ENCODE measurements at regions not wholly inside any gene's neighbourhood (a gene's known extent, or its start where the extent isn't known, plus 50 kb on each side); places are given as distances from the start of the nearest gene placed in this dataset.
"Not testable (repeated sequence)": the region's sequence is repeated elsewhere in the genome, so short reads cannot be mapped to it uniquely, and the experiment has no call there.

DNA sequence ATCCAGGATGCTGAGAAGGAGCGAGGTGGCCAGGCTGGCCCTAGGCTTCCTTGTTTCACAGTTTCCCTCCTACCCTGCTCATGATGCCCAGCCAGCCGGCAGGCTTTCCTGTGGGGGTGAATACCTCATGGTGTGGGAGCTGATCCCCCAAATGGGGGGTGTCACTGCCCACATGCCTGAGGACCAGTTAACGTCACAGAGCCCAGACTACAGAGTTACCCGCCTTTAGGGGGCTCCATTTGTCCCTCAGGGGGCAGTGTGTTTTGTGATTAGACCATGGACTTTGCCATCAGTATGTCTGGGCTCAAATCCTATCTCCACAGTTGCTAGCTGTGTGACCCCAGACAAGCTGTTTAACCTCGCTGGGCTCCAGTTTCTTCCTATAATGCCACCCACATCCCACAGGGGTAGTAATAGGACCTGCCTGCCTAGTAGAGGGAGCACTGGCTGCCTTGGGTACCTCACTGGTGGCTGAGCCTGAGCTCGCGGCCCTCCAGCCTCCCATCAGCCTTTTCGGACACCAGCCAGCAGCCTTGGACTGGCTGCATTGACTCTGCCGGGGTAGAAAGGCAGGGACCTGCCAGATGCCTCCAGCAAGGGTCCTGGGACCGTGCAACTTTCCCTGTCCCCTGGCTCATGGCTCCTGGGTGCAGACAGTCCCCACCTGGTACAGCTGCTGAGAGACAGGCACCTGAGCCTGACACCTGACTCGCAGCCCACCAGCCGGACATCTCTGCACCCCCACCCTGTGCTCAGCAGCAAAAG lies 87.5 kb upstream of the GSE1 start:
- DNase-seq (ENCODE audit: low read depth, low spot score), result no peak

GRCh38 chr16:85526185-85526974 lies 86.7 kb upstream of the GSE1 start:
- no peak for DNase-seq (ENCODE audit: low read depth, low spot score)

DNA sequence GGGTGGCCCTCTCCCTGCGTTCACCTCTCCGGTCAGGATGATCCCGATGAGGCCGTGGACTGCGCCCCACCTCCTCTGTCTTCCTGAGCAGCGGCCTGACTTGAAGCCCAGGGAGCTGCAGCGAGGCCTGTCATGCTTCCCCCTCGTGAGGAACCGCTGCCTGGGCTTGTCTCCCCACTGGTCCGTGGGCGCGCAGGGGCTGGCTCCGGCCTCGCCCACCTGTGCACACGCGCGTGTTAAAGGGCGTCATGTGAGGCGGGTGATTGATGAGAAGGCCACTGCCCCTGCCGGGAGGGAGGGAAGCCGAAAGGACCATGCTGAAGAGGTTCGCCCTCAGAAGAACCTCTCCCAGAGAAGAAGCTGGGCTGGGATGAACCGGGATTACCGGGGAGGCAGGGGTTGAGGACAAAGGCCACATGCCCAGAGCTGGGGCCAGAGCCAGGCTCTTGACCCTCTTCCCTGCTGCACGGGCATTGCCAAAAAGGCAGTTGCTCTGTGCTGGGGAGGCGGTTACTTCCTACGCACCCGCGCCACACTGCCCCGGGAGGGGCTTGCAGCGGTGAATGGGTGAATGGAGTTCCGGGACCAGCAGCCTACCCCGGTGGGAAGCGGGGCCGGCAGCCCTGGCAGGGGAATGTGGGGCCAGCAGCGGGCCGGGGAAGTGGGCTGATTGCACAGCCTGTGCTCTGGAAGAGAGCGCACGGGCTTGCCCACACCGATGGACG lies 85.9 kb upstream of the GSE1 start:
- no peak for DNase-seq (ENCODE audit: low read depth, low spot score)

DNA sequence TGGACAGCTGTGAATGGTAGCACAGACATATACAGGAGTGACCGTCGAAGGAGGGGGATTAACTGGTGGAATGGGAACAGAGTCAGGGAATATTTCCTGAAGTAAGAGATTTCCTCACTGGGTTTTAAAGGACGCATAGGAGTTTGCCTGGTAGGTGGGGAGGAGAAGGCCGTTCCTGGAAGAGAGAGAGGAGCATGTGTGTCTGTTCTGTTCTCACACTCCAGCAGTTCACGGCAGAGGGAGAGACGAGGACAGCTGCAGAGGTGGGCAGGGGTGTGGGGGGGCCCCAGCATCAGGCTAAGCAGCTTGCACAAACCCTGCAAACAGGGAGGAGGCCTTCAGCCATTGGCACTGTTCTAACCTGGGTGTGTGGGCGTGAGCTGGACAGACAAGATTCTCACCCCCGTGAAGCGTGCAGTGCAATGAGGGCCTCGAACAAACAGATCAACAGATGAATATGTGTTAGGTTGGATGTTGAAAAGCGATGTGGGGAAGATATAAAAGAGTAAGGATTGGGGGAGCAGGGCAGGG lies 85.3 kb upstream of the GSE1 start:
- no peak for DNase-seq (ENCODE audit: low read depth, low spot score)

DNA sequence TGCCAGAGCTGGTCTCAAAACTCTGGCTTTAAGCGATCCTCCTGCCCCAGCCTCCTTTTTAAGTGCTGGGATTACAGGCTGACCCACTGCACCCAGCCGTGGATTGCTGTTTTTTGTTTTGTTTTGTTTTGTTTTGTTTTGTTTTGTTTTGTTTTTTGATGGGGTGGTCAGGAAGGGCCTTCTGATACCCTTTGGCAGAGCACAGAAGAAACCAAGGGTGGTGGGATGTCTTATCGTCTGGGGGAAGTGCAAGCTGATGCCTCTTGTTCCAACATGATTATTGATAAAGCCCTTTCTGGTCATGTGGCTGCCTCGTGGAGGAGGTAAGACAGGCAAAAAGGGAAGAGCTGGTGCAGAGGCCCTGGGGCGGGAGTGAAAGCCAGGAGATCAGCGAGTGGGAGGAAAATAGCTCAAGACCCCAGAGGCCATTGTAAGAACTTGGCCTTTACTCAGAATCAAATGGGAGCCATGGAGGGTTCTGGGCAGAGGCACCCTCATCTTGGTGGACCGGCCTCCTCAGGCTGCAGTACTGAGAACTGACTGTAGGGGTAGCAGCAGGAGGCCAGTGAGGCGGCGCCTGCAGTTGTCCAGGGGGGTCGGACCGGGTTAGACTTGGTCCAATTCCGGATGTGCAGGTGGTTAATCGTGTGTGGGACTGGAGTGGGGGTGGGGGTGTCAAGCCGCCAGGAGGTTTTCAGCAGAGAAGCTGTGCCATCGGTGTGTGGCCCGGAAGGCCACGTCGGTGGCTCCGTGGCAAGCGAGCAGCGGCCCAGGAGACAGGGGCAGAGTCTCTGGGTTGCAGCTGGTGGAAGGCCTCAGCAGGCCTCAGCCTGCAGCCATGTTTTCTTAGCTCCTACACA lies 84.4 kb upstream of the GSE1 start:
- no peak for DNase-seq (ENCODE audit: low read depth, low spot score)

GRCh38 chr16:85529489-85530369 lies 83.4 kb upstream of the GSE1 start:
- no peak for DNase-seq (ENCODE audit: low read depth, low spot score)

- no peak for DNase-seq (ENCODE audit: low read depth, low spot score)
Observed at GRCh38 chr16:85530370-85530739, 82.8 kb upstream of the GSE1 start.

- DNase-seq (ENCODE audit: low read depth, low spot score), result no peak
Observed at GRCh38 chr16:85531516-85531915, 81.6 kb upstream of the GSE1 start.

GRCh38 chr16:85532147-85532546 lies 81.0 kb upstream of the GSE1 start:
- no peak for DNase-seq (ENCODE audit: low read depth, low spot score)

DNA sequence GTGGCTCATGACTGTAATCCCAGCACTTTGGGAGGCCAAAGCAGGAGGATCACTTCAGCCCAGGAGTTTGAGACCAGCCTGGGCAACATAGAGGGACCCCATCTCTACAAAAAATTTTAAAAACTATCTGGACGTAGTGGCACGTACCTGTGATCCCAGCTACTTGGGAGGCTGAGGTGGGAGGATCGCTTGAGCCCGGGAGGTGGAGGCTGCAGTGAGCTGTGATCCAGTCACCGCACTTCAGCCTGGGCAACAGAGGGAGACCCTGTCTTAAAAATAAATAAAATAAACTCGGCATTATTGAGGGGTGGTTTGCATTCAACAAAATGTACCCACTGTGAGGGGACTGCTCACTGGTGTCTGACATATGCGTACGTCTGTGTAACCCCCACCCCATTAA lies 79.5 kb upstream of the GSE1 start:
- DNase-seq (ENCODE audit: low read depth, low spot score), result not testable (repeated sequence)

DNA sequence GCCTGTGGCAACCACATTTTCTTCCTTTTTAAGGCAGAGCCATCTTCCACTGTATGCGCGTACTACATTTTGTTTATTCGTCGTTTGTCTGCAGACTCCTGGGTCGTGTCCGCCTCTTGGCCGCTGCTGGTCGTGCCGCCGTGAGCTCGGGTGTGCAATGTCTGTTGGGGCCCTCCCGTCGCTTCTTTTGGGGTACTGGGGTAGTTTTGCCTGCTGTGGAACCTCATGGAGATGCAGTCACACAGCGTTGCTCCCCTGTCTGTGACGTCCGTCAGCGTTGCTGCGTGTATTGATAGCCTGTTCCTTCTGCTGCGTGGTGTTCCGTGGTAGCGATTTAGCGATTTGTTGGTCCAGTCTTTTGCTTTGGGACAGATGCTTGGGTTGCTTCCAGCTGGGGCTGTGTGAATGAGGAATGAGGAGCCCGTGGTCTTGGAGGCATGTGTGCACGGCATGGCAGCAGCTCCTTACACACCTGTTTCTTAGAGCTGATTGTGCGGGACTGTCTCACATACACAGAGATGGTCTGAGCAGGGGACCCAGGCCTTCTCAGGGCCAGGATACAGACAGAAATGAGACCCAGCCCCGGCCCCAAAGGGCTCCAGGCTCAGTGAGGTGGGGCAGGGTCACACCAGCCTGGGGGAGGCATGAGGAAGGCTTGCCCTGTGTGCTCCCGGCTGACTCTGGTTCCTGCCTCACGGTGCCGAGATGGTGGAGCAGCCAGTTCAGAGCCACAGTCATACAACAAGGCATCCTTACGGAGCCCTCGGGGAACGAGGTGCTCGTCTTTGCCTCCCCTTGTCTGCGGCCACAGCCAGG lies 78.4 kb upstream of the GSE1 start:
- no peak for DNase-seq (ENCODE audit: low read depth, low spot score)

DNA sequence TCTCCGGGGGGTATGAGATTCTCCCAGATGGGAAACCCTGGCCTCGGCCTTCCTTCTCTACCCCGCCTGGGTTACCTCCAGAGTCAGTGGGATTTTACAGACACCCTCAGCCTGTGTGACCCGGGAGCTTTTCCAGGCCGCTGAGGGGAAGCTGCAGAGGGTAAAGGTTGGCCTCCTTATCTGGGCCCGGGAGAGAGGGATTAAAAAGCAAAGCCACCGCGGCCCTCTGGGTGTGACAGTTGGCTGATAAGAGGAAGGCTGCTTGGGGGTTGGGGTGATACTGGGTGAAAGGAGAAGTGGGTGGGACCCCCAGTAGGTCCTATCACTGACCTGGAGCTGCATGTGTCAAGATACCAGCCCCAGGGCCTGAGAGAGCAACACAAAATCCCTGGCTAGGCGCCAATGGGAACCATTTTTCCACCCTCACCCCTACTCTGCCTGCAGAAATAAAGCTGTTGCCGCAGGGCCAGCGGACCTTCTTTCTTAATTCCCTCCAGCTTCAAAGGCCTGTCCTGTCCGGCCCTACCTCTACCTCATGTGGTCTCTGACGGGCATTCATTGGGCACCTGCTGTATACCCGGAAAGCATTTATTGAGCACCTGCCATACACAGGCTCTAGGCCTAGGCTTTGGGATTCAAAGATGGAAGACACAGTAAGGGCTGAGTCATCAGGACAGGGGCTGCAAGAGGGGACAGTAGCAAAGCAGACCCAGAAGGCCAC lies 77.6 kb upstream of the GSE1 start:
- DNase-seq (ENCODE audit: low read depth, low spot score), result peak; percentile 76

GRCh38 chr16:85536073-85536410 lies 77.1 kb upstream of the GSE1 start:
- DNase-seq (ENCODE audit: low read depth, low spot score), result no peak

DNA sequence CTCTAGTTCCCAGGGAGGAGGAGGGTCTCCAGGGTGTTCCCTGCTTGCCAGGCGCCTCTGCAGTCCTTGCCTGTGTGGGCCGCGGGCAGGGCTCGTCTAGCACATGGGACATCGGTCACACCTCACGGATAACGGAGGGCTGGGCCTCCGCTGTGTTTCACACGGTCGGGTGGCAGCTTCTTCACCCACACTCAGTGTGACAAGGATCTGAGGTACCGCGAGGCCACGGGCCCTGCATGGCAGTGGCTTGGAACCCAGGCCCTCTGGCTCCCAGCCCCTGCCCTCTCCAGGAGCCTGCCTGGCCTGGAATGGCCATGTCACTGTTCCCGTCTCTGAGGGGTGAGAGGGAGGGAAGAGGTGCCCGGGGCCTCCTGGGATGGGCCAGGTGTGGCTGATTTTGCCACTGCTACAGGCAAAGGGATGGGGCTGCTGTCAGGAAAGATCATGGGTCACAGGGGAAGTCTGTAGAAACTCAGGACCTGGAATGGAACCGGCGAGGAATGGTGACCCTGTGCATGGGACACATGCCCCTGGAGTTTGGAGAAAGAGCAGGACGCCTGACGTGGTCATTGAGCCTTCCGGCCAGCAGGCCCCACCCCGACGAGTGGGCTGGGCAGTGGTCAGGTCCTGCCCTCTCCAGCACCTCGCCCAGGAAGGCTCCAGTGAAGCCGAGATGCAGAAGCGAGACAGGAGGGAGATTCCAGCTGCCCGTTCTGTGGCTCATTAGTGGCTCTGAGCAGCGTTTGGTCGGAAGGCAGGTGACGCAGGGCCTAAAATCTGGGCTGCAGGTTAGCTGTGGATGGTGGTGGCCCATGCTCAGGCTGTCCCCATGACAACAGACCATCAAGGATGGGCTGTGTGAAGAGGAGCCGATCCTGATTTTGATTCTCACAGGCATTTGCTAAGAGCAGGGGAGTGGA lies 76.5 kb upstream of the GSE1 start:
- DNase-seq (ENCODE audit: low read depth, low spot score), result no peak

DNA sequence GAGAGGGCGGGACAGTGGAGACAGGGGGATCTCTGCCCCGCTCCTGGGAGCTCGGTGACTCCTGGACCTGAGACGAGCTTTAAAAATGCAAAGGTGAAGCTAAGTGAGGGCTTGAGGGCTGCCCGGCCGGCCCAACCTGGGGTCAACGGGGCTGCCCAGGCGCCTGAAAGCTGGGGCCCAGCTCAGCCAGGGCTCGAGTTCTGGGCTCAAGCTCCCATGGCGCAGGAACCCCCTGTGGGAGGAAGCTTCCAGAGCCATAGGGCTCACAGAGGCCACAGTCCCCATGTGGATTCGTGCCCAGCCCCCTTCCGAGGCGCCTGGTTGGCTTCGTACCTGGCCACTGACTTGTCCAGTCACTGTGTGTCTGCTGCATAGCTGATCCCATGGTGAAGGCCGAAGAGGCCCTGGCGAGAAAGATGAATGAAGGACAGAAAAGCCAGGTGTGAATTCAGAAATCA lies 75.8 kb upstream of the GSE1 start:
- DNase-seq (ENCODE audit: low read depth, low spot score), result no peak

DNA sequence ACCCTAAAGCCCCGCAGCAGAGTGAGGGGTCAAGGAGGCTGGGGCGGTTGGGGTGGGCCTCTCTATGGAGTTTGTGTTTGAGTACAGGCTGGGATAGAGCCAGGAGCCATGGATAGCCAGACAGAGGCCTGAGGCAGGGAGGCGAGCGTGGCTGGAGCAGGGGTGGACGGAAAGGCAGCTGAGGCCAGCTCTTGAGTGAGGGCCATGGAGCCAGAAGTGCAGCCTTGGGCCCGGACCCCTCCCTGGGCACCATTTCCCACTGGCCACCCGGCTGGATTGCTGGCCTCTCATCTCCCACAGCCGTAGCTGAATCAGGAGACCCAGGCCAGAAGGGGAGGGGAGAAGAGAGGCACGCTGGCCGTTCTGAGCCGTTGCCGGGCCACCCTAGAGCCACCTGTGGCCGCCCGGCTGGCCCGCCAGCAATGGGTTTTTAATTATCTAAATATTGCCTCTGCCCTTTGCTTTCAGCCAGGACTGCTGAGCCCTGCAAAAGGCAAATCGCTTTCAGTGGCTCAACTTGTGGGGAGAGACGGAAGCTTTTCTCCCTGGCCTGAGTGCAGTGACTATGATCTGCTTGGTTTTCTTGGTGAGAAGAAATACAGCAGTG lies 75.2 kb upstream of the GSE1 start:
- no peak for DNase-seq (ENCODE audit: low read depth, low spot score)

DNA sequence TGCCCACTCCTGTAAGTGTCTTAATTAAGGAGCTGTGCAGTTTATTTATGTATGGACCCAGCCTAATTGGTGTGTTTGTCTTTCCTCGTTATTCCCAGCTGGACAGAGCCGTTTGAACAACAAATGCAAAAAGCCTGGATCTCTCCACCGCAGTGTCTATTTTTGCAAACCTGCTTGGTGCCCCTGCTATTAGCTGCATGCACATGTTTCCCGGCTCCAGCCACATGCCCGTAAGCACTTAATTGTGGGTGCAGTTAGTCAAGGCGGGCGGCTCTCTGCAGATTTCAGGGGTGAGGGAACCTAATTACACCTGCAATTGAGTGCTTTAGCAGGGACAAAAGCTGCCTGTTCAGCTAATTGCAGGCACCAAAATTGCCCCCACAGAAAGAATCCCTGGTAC lies 74.0 kb upstream of the GSE1 start:
- DNase-seq (ENCODE audit: low read depth, low spot score), result no peak
